ENCODE measurements at regions not wholly inside any gene's neighbourhood (a gene's known extent, or its start where the extent isn't known, plus 50 kb on each side); places are given as distances from the start of the nearest gene placed in this dataset.

DNA sequence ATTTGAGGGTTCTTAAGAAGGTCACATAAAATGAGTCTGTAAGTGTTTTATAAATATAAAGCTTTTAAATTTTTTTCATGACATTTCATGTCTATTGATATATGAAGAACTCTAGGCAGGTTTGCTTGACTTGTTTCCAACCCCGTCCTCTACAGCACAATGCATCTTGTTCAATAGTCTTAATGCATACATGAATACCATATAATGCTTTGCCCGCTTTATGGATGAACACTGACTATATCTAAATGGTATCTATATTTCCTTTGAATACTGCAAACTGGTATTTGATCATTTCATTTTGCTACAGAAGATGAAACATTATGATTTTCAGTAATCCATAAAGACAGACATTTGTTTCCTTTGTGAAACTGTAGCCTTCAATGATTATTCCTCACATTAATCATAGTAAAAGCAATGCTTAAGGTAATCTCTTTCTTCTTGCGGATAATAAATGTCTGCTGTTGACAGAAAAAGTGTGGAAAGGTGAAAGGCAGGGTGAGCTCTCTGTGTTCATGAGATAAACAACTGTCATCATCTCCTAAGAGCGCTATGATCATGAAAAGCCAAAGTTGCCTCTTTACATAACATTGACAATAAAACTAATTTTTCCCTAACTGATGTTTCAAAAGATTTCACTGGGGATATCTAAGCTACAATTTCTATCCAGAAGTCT, 645.1 kb downstream of the CDH8 start:
- TF ChIP-seq, protein P1, sequence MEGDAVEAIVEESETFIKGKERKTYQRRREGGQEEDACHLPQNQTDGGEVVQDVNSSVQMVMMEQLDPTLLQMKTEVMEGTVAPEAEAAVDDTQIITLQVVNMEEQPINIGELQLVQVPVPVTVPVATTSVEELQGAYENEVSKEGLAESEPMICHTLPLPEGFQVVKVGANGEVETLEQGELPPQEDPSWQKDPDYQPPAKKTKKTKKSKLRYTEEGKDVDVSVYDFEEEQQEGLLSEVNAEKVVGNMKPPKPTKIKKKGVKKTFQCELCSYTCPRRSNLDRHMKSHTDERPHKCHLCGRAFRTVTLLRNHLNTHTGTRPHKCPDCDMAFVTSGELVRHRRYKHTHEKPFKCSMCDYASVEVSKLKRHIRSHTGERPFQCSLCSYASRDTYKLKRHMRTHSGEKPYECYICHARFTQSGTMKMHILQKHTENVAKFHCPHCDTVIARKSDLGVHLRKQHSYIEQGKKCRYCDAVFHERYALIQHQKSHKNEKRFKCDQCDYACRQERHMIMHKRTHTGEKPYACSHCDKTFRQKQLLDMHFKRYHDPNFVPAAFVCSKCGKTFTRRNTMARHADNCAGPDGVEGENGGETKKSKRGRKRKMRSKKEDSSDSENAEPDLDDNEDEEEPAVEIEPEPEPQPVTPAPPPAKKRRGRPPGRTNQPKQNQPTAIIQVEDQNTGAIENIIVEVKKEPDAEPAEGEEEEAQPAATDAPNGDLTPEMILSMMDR (IDR thresholded peaks at IDR 0.05; ENCODE audit: low read depth, low read length), result no peak
- Histone ChIP-seq H3K4me3 (no peak overlapping the region), H3K9me3 (ENCODE audit: low read depth) (no peaks in the 10 kb centered on the region), H3K27ac (no peak overlapping the region), H3K36me3 (no peaks in the 10 kb centered on the region), H3K27me3 (no peaks in the 10 kb centered on the region), H3K4me1 (ENCODE audit: low read depth) (no peaks in the 10 kb centered on the region)
- no peak for DNase-seq (ENCODE audit: low read depth in 1 of 2, low spot score in 1 of 2)

DNA sequence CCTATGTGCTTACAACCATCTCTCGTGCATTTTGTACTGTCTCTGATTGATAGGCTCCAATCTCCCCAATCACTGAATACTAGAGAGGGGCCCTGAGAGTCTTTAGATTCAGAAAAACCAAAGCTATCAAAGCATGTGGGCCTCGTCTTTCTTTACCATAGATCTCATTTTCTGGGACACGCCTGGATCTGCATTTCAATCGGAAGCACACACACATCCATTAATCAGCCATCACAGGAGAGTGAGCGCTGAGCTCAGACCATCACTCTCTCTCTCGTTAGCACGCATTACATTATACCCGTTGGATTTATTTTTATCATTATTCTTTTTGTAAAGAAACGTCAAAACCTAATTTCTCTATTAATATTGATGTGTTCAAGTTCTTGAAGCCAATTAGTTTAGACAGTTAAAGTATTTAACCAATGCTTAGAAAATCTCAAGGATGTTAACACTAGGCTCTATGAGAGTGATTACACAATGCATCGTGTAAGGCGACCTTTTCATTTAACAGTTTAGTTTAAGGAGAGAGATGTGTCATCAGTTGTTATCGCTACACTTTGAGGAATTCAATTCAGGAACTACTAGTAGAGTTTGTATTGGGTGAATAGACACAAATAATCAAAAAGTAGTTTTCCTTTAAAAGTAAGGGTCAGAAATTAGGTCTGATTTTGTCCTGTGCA, 650.7 kb downstream of the CDH8 start:
- H3K4me1 ChIP-seq (ENCODE audit: low read depth), result no peaks in the 10 kb centered on the region
- DNase-seq (ENCODE audit: low read depth in 1 of 2, low spot score in 1 of 2), result no peak
- TF ChIP-seq, protein P1 (IDR thresholded peaks at IDR 0.05; ENCODE audit: low read depth, low read length), result no peak
- H3K27me3 ChIP-seq, result no peaks in the 10 kb centered on the region
- no peaks in the 10 kb centered on the region for H3K9me3 ChIP-seq (ENCODE audit: low read depth)
- no peaks in the 10 kb centered on the region for H3K36me3 ChIP-seq
- H3K27ac ChIP-seq, result no peak overlapping the region
- no peak overlapping the region for H3K4me3 ChIP-seq

DNA sequence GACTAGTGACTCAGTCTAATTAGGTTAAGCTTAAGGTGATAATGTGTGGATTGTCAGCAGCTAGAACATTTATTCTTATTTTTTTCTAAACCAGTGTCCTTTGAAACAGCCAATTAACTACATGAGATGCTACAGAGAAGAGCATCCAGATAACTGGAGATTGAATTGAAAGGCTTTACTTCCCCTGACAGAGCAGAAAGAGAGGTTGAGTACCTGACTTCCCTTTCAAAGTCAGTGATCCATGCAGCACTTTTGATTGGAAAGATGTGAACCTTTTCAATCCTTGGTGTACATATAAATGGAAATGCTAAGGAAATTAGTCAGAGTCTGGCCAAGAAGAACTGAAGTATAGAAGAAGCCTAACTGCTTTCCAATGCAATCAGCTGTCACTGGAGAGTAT, 653.8 kb downstream of the CDH8 start:
- DNase-seq (ENCODE audit: low read depth in 1 of 2, low spot score in 1 of 2), result no peak
- no peak overlapping the region for H3K27ac ChIP-seq
- H3K9me3 ChIP-seq (ENCODE audit: low read depth), result no peaks in the 10 kb centered on the region
- TF ChIP-seq, protein P1 (IDR thresholded peaks at IDR 0.05; ENCODE audit: low read depth, low read length), result no peak
- H3K4me3 ChIP-seq, result no peak overlapping the region
- H3K36me3 ChIP-seq, result no peaks in the 10 kb centered on the region
- no peaks in the 10 kb centered on the region for H3K4me1 ChIP-seq (ENCODE audit: low read depth)
- H3K27me3 ChIP-seq, result no peaks in the 10 kb centered on the region

DNA sequence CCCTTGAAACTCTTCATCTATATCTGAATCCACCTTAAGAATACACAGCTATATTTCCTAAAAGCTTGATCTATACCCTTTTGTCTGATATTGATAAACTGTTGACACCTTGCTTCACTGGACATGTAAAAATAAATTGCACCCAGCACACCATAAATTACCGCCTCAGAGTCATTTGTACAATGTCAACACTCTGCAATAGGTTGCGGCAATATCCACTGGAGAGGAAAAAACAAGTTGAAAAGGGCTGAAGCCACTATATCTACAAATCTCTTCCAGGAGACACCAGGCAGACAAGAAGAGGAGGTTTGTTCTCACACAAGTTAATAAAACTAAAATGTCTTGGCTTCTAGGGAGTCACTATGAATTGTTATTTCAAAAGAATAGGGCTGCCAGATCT, 656.9 kb downstream of the CDH8 start:
- DNase-seq (ENCODE audit: low read depth in 1 of 2, low spot score in 1 of 2), result no peak
- Histone ChIP-seq H3K27ac (no peak overlapping the region), H3K9me3 (ENCODE audit: low read depth) (no peaks in the 10 kb centered on the region), H3K4me1 (ENCODE audit: low read depth) (no peaks in the 10 kb centered on the region), H3K4me3 (no peak overlapping the region), H3K36me3 (no peaks in the 10 kb centered on the region), H3K27me3 (no peaks in the 10 kb centered on the region)
- TF ChIP-seq, protein P1 (IDR thresholded peaks at IDR 0.05; ENCODE audit: low read depth, low read length), result no peak

DNA sequence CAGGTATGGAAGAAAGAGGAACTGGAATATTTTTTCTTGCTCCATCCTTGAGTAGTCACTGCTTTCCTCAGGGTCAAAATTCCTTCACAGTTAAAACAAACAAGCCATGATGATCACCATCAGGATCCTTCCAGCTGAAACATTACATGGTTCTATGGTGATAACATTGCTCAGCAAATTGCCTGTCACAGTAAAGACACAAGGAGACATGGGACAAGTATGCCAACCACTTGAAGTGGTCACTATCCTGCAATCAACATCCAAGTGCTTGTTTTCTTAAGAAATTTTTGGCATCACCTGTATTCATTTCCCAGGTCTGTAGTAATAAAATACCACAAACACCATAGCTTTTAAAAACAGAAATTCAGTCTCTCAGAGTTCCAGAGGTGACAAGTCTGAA, 662.2 kb downstream of the CDH8 start:
- Histone ChIP-seq H3K27me3 (no peaks in the 10 kb centered on the region), H3K4me3 (no peak overlapping the region), H3K36me3 (no peaks in the 10 kb centered on the region), H3K4me1 (ENCODE audit: low read depth) (peaks cover 5% of the 10 kb centered on the region), H3K9me3 (ENCODE audit: low read depth) (no peaks in the 10 kb centered on the region), H3K27ac (no peak overlapping the region)
- TF ChIP-seq, protein P1 (IDR thresholded peaks at IDR 0.05; ENCODE audit: low read depth, low read length), result no peak
- no peak for DNase-seq (ENCODE audit: low read depth in 1 of 2, low spot score in 1 of 2)

All from cardiac muscle cell (in vitro differentiated cells and primary cell).